SIG-M5 treated with dmso at 0.1 percent for 504 hours (cell line): ENCODE measurements at regions not wholly inside any gene's neighbourhood (a gene's known extent, or its start where the extent isn't known, plus 50 kb on each side); places are given as distances from the start of the nearest gene placed in this dataset.

Source experiments
- DNase-seq: peaks from one replicate; lab custom pipeline; 2025; ENCODE audit not compliant: unreplicated experiment; lab: John Stamatoyannopoulos, UW

DNA sequence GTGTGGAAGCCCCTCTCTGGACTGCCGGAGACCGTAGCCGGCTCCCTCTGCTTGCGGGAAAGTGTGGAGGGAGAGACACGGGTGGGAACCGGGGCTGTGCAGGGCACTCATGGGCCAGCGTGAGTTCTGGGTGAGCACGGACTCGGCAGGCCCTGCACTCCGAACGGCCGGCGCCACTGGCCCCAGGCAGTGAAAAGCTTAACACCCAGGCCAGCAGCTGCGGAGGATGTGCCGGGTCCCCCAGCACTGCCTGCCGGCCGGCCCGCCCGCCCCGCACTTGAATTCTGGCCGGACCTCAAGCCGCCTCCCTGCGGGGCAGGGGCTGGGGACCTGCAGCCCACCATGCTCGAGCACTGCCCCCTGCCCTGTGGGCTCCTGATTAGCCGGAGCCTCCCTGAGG, 147.0 kb downstream of the FGF9 start:
- DNase-seq, result no peak

DNA sequence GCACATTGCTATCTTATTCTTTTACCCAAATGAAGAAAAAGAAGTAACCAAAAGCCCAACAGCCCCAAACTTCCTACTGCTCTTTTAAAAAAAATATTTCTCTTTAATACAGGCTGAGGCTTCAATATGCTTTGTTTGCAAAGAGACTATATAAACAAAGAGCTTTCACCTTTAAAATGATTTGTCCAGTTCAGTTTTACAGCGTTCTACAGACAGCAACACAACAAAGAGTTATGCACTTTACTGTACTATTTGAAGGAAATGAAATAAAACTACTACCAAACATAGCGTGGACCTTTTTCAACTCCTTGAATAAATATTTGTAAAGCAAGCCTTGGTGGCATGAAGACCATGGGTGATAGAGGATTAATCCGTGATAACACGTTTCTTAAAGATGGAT, 151.2 kb downstream of the FGF9 start:
- DNase-seq, result no peak

DNA sequence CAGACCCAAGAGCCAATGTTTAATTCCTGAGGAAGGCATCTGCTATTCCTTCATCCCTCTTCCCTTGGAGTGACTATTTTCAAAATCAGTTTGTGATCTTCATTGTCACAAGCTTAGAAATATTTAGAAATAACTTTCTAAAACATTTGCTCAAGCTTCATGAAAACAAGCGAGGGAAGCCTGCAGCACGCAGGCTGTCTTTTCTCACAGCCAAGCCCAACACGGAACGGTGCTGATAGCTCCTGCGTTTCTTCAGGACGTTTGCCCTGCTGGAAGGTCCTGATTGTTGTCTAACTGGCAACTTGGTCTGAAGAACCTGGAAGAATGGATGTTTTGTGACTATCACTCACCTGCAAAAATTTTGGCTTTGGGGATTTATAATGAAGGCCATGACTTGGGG, 152.5 kb downstream of the FGF9 start:
- no peak for DNase-seq

DNA sequence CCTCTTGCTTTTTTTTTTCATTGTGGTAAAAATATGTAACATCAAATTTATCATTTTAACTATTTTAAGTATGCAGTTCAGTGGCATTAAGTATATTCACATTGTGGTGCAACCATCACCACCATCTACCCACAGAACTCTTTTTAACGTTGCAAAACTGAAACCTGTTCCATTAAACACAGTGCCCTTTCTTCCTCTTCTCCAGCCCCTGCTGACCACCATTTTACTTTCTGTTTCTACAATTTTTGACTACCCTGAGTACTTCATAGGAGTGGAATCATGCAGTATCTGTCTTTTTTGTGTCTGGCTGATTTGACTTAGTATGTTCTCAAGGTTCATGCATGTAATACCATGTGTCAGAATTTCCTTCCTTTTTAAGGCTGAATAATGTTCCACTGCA, 153.1 kb downstream of the FGF9 start:
- peak; percentile 24 for DNase-seq

DNA sequence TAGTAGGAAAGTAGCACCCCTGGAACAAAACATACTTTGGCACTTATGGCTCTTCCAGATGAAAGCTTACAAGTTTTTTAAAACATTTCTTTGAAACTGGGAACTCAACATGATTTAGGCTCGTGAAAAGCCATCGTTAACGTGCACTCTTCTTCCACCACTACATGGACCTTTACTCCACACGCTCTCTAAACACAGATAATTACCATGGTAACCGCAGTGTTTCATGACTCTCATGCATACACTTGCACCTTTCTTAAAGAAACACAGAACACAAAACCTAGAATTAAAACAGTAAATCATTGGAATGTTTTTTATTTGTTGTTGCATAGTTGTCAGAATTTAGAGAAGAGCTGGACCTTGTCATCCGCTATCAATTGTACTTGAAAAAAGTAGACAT, 154.3 kb downstream of the FGF9 start:
- DNase-seq, result no peak

DNA sequence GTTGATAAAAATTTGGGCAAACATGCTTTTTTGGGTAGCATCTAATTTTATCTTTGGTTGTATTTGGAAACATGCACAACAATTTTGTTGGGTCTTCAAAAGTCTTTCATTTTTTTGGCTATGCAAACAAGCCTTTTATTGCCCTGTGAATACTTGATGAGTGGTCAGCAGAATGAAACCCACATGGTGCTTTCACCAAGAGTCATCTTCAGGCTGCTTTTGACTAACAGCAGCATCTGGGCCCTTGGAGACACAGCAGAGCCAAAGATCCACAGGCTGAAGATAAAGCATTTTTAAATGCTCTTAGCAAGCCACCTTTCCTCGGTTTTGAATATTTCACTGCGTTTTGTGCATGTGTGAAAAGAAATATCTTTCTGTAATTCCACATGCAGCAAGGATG, 154.9 kb downstream of the FGF9 start:
- DNase-seq, result no peak

DNA sequence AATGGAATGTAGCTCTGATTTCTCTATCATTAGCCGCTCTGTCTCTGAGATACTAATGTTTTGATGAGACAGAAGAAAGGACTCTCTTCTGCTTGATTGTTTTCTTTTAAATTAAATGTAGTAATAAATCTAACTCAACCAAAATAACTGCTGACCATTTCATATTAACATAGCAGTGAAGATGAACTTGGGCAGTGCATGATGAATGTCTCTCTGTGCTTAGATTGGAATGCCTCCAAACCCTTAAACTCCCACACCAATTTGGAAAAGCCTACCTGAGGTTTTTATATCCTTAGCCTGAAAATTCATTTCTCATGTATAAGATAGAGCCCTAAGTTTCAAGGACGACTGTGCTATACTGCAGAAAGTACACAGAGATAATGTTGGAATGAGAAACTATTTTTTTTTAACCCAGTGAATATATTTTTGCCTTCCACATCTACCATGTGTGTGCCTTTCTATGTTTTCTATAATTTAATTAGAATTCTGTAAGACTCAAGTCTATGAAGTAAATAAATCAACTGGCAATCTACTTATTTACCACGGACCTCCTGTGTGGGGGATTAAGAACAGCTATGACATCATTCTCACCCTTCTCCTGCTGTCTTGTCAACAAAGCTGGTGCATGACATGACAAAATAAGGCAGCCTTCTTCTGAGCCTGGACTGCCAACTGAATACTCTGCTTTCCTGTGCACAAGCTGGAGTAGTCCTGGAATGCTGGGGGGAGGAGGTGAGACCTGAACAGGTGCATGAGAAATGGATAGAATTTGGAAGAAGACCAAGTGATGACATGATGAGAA, 155.5 kb downstream of the FGF9 start:
- no peak for DNase-seq

DNA sequence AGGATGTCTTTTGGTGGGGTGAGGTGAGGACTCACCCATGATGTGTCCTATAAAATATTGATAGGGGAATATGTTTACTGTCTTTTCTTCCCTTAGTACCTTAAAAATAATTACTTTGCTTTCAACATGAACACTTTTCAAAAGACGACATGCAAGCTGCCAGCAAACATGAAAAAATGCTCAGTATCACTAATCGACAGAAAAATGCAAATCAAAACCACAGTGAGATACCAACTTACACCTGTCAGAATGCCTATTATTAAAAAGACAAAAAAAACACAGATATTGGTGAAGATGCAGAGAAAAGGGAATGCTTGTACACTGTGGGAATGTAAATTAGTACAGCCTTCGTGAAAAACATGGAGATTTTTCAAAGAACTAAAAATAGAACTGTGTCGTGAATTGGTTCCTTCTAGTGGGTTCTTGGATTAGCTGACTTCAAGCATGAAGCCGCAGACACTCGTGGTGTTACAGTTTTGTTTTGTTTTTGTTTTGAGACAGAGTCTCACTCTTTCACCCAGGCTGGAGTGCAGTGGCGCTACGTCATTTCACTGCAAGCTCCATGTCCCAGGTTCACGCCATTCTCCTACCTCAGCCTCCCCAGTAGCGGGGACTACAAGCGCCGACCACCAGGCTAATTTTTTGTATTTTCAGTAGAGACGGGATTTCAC, 160.9 kb downstream of the FGF9 start:
- no peak for DNase-seq

DNA sequence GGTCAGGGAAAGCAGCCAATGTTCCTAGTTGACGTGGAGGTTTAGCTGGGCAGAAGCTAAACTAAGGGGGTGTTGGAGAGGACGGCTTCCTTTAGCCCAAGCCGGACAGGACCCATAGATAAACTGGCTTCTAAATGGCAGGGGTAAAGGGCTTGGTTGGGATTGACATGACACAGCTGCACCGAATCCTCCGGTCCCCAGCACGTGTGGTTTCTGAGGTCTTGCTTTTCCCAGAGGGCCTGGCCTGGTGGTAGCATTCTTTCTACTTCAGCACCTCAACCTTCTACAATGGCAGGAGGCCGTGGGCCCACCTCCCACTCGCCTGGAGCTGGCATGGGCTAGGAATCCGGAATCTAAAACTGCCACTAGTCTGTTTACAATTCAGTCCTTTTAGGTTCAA, 163.0 kb downstream of the FGF9 start:
- no peak for DNase-seq

DNA sequence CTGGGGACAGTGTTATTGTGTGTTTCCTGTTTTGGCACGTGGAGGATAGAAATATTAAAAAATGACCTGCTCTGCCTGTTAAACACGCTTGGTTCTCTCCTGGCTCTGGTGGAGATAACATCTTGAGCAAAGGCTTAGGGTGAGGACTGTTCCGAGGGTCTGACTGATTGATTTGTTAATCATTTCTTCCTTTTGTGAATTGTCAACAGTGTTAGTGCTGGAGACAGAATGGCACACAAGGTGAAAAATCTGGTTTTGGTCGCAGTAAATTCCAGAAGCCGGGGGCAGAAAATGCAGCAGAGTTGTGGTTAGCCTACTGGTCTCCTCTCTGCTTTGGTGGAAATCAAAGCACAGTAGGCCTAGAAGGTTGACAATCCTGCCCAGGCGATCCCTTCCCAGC, 163.6 kb downstream of the FGF9 start:
- peak; percentile 0 for DNase-seq

DNA sequence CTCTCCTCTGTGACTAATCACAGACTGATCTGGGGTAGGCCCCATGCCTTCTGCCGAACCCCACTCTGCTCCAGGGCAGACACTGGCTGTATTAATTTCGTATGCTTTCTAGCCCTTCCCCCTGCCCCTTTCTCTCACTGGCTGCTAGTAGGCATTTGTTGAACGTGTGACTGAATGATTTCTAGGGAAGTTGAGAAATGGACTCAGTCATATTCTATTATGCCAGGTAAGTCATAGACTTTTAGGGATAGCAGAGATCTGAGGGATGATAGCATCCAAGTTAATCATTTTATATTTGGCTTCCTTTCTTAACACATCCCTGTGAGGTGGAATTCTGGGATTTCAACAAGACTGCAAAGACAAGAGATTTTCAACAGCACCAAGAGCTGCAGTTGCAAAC, 166.4 kb downstream of the FGF9 start:
- DNase-seq, result no peak

DNA sequence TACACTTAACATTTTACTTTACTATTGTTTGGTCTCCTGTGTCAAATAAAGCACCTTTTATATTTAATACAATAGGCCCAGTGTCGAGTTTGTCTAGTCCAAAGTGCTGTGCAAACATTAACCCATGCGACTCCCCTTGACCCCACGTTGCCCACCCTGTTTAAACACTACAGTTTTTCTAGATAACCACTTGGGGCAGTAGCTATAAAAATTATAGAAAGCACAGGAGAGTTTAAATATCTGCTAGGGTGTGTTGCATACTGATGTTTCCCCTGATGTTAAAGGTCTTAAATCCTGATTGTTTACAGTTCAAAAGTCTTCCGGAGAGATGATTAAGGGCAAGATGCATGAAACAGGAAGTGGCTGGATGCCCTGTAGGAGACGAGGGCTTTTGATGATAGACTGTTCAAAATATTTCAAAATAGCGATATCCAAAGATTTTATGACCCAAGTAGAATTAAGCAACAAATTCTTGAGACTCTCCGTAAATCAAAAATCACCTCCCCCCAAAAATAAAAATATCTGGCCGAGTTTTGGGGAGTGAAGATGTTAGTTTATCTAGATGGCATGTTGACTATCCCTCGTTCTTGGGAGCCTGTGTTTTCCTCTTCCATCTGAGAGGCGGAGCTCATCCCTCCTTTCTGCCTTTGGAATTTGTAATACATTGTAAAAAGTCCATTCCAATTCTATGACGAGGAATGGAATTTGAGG, 167.1 kb downstream of the FGF9 start:
- no peak for DNase-seq

DNA sequence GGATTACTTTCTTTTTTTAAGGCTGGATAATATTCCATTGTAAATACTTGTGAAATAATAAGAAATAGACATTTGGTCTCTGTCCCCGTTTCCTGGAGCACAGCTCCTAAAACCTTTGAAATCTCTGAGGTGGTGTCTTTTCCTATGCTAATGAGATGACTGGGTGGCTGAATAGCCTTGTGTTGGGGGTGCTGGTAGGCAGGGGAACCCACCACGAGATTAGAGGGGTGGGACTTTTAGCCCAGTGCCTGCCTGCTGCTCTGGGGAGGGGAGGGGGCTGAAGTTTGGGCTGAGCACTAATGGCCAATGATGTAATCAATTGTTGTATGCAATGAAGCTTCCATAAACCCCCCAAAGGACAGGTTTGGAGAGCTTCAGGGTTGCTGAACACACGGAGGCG, 175.7 kb downstream of the FGF9 start:
- DNase-seq, result no peak

DNA sequence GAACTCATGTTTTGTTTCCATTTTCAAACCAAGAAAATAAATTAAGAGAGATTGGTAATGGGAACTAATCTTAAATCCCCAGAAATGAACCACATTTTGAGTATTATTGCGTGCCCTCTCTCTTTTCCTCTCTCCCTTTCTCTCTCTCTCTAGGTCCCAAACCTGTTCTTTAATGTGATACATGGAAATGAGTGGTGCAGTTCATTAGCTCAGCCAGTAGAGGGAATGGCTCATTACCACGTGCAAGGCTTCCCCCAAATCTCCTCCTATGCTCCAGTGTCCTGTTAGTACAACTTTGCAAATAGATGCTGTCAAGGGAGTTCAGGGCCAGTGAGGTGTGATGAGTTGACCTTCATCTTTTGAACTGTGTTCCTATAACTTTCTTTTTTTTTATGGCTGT, 178.4 kb downstream of the FGF9 start:
- DNase-seq, result peak; percentile 55

DNA sequence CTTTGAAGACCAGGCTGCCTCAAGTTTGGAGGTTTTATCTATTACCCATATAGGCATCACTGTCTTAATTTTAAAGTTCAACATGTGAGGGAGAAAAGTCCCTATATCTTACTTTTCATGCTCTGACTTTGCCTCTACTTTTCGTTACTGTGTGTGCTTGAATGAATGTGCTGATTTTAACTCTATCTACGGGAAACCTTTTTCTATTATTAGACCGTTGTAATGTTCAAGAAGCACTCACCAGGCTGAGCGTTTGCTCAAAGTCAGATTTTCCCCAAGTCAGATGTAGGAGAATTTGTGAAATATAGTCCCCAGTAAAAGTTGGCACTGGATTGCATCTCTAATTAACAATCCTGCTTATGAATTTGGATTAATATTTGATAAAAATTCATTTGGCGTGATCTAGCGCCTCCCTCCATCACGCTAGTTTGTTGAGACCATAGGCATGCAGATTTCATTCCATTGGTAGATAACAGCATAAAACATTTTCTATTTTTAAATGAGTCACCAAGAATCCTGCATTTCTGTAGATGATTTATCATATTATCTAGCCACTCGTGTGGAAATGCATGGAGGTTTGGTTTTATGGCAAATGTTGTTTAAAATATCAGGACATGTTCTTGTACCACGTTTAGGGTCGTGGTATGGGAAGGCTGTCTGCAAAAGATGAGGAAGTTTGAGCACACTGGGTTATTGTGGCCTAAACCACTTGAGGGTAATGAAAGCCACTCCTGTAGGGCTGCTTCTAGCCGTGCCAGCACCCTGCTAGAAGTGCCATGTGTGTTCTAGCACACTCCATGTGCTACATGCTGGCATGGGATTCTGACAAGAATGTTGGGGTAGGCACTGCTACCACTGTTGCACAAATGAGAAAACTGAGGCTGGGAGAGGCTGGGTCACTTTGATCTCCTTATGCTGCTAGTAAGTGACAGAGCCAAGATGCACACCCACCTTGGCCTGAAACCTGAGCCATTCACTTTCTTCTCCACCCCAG, 179.4 kb downstream of the FGF9 start:
- no peak for DNase-seq

DNA sequence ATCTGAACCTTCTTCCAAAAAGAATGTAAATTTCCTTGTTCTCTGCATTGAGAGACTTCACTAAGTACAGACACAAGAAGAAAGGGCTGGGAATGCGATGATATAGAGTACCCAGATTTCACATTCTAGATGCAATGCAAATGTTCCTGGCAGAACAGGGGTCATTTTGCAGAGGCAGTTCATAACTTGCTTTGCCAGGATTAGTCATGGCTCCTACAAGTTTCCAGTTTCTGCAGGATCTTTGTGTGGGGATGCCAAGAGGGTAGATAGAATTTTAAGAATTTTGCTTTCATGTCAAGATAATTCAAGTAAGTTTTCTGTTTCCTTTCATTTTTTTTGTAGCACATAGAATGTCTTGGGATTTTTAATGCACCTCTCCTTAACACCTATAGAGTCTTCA, 181.2 kb downstream of the FGF9 start:
- DNase-seq, result no peak

DNA sequence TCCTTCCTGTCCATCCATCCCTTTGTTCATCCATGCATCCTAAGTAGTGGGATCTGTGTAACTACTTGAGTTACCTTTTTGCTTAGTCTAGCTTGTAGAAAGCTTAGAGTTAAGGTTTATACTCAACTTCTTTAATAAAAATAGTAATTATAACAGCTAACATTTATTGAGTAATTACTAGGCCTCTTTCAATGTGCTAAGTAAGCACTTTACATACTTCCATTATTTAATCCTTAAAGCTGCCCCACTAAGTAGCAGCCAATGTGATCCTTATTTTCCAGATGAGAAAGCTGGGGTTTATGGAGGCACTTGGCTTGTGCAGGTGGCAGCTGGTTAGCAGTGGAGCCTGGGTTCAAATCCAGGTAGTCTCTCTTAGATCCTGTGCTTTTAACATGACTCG, 182.9 kb downstream of the FGF9 start:
- DNase-seq, result no peak

DNA sequence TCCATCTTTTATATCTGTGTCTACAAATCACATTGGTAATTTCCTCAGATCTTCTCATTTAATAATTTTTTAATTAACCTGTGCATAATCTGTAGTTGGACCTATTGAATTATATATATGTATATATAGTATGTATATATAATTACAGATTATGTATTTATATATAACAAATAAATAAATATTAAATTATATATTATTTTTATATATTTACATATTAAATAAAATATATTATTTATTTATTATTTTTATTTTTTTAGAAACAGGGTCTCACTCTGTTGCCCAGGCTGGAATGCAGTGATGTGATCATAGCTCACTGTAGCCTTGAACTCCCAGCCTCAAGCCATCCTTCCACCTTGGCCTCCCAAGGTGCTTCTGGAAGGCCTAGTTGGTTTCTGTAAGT, 197.9 kb downstream of the FGF9 start:
- no peak for DNase-seq

DNA sequence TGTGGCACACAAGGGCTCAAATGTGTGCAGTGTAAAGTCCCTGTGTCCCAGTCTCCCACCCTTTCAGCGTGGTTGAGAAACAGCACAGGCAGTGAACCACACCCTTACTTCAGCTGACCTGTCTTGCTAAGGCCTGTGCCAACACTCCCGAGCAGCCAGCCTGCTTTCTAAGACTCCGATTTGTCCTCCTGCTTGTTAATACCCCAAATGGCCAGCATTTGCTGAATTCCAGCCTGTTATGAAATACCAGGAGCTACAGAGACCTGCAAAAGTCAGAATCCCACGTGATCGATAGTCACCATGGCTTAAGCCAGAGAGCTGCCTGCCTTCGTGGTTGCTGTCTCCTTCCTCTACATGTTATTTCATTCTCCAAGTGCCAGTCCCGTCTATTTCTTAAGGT, 200.5 kb downstream of the FGF9 start:
- DNase-seq, result no peak

DNA sequence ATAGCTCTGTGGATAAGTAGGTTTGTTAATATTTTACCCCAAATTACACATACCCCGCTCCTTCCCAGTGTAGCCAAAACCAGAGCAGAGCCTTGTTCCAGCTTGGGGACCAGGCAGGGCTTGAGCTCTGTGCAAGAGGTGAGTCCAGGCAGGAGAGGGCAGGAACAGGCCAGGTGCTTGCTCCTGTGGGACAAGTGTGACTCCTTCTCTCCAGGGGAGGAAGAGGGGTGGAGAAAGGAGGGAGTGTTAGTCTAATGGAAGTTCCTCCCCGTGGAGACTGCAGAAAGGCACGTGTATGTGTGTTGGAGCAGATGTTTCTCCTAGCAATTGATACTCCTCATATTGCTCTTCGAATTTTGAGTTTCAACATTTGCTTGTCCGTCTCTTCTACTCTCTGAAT, 201.0 kb downstream of the FGF9 start:
- DNase-seq, result no peak

DNA sequence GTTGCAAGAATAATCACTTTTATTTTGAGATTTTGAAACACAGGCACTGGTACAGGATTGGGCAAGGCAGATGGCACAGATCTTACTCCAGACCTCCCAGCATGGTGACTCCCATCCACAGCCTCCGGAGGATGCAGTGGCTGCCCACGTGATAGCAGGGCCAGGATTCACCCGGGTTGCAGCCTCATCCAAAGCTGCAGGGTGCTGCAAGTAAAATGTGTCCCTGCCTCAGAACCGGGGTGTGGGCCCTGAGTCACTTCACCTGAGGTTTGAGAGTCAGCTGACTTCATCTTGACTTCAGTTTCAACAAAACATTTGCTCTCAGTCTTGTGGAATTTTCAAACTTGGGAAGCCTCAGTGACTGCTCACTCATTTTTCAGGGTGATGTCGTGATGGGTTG, 201.9 kb downstream of the FGF9 start:
- no peak for DNase-seq
